K562 (cell line): ENCODE measurements at regions not wholly inside any gene's neighbourhood (a gene's known extent, or its start where the extent isn't known, plus 50 kb on each side); places are given as distances from the start of the nearest gene placed in this dataset.

Experiments
- ATAC-seq: fragments of 200-7000 bp; cut with Tn5 transposase; 3 replicates; pipeline ENCODE4 v1.9.1; 2020; ENCODE audit warnings: moderate library complexity
- BruUV-seq: library from RNA; stranded (reverse); fragments of 400-500 nt; replicated peaks from 2 replicates; lab custom pipeline; 2021; lab: Mats Ljungman, UMichigan
- CTCF ChIA-PET: fragments of 300-600 bp; formaldehyde crosslinking; extraction: SDS; loops from one replicate; lab custom pipeline; 2021; ENCODE audit warnings: low intra/inter-chr PET ratio; lab: Yijun Ruan, JAX
- POLR2A ChIA-PET: fragments of 300-600, 350-650 bp; sonication (Branson Sonifier 250); formaldehyde crosslinking; extraction: SDS; loops from one replicate; lab custom pipeline; 2021; ENCODE audit warnings: antibody characterized with exemption, inconsistent platforms; lab: Yijun Ruan, JAX
- DNase-seq, 4 experiments: peaks; one replicate each; pipeline versions ENCODE4 v3.0.0 to v3.0.0-alpha.2; 2011 to 2018; ENCODE audit warnings: low spot score in 3 of 4, mixed read lengths in 3 of 4; ENCODE audit errors: extremely low read depth in 1 of 4
- FAIRE-seq: peaks from 2 replicates; lab custom pipeline; 2011; peaks lifted over from hg19 to GRCh38; lab: Jason Lieb, UNC
- H2AFZ ChIP-seq: 2 replicates; pipeline ENCODE4 v1.6.0; 2011; ENCODE audit warnings: low read depth, low read length, control low read depth, inconsistent platforms
- H3K27ac ChIP-seq: fragments of 200-600 bp; 3 replicates; pipeline ENCODE4 v1.8.0; 2011; ENCODE audit warnings: low read depth, mild to moderate bottlenecking, control low read depth, inconsistent platforms, low read length, moderate library complexity, mixed read lengths; ENCODE audit errors: extremely low read depth
- H3K27me3 ChIP-seq, 2 experiments: fragments of 300-600 bp in 1 of 2; 2 replicates in 1 of 2; 3 replicates in 1 of 2; pipeline versions ENCODE4 v1.6.0 to v1.8.0; 2011; ENCODE audit warnings: inconsistent platforms in 2 of 2, low read length in 2 of 2, mild to moderate bottlenecking in 1 of 2, mixed read lengths in 1 of 2, moderate library complexity in 1 of 2; ENCODE audit not compliant: control insufficient read depth in 2 of 2, insufficient read depth in 2 of 2
- H3K36me3 ChIP-seq: fragments of 300-600 bp; 3 replicates; pipeline ENCODE4 v1.8.0; 2011; ENCODE audit warnings: mild to moderate bottlenecking, low read length, inconsistent platforms; ENCODE audit not compliant: control insufficient read depth, insufficient read depth
- H3K4me1 ChIP-seq, 2 experiments: fragments of 200-600 bp in 1 of 2; replicated peaks in 1 of 2; 2 replicates in 1 of 2; 3 replicates in 1 of 2; pipeline versions ENCODE4 v1.5.1 to v1.8.0; 2011; ENCODE audit warnings: inconsistent platforms in 2 of 2, low read length in 2 of 2, mild to moderate bottlenecking in 1 of 2, mixed read lengths in 1 of 2, moderate library complexity in 1 of 2; ENCODE audit not compliant: control insufficient read depth in 2 of 2, insufficient read depth in 2 of 2
- H3K4me2 ChIP-seq: 2 replicates; pipeline ENCODE4 v1.6.1; 2011; ENCODE audit warnings: low read length, control low read depth, inconsistent platforms, mixed read lengths; ENCODE audit not compliant: insufficient read depth
- H3K4me3 ChIP-seq: fragments of 200-600 bp; sonication (generic), shearing (Covaris generic); 2 replicates; pipeline ENCODE4 v1.5.1; 2016; ENCODE audit warnings: control low read depth, inconsistent platforms
- H3K79me2 ChIP-seq: fragments of 200-600 bp; 3 replicates; pipeline ENCODE4 v1.8.0; 2011; ENCODE audit warnings: low read length, inconsistent platforms; ENCODE audit not compliant: control insufficient read depth, insufficient read depth
- H3K9ac ChIP-seq, 2 experiments: 2 replicates each; pipeline versions ENCODE4 v1.6.0 to v1.6.1; 2011; ENCODE audit warnings: low read depth in 2 of 2, low read length in 2 of 2, control low read depth in 1 of 2, inconsistent platforms in 1 of 2, mild to moderate bottlenecking in 1 of 2, mixed read lengths in 1 of 2; ENCODE audit not compliant: insufficient read depth in 1 of 2
- H3K9me1 ChIP-seq: one replicate; pipeline ENCODE4 v1.6.0; 2011; ENCODE audit warnings: inconsistent platforms, mild to moderate bottlenecking, low read length, moderate library complexity; ENCODE audit not compliant: control insufficient read depth, insufficient read depth
- H3K9me3 ChIP-seq: replicated peaks from 2 replicates; pipeline ENCODE4 v1.5.1; 2011; ENCODE audit warnings: low read depth, low read length, inconsistent platforms; ENCODE audit not compliant: control insufficient read depth, insufficient read depth
- H4K20me1 ChIP-seq: replicated peaks from 2 replicates; pipeline ENCODE4 v1.6.1; 2011; ENCODE audit warnings: low read length, inconsistent platforms, mixed read lengths; ENCODE audit not compliant: control insufficient read depth, insufficient read depth
- ADNP ChIP-seq: fragments of 200-800 bp; sonication (Bioruptor generic); IDR thresholded peaks from 2 replicates; pipeline ENCODE4 v1.6.1; 2016; ENCODE audit warnings: missing genetic modification characterization, missing compliant biosample characterization
- BCL6 ChIP-seq: fragments of 250-450 bp; sonication (Bioruptor Pico); IDR thresholded peaks from 2 replicates; pipeline ENCODE4 v1.4.0; 2020
- ESRRA ChIP-seq: fragments of 450-650 bp; IDR thresholded peaks from 2 replicates; pipeline ENCODE4 v1.6.1; 2014; ENCODE audit warnings: low read depth, mild to moderate bottlenecking, moderate library complexity, borderline replicate concordance
- GATA2 ChIP-seq: sonication (generic); formaldehyde crosslinking; IDR thresholded peaks from 2 replicates; pipeline ENCODE4 v1.4.0; 2020; ENCODE audit warnings: mild to moderate bottlenecking, missing genetic modification reagents
- GTF2A2 ChIP-seq: IDR thresholded peaks from 2 replicates; pipeline ENCODE4 v1.6.1; 2016; ENCODE audit warnings: mild to moderate bottlenecking, missing genetic modification characterization, missing compliant biosample characterization
- ILF3 ChIP-seq: fragments of 450-650 bp; IDR thresholded peaks from 2 replicates; pipeline ENCODE4 v1.6.1; 2018; ENCODE audit warnings: antibody characterized with exemption, mild to moderate bottlenecking, moderate library complexity, borderline replicate concordance
- KDM1A ChIP-seq, 2 experiments: fragments of 450-650 bp; IDR thresholded peaks; 2 replicates each; pipeline ENCODE4 v1.6.1; 2016; ENCODE audit warnings: mild to moderate bottlenecking in 2 of 2
- KDM2B ChIP-seq: fragments of 250-450 bp; sonication (Bioruptor Pico); IDR thresholded peaks from 2 replicates; pipeline ENCODE4 v1.8.0; 2021; ENCODE audit warnings: mild to moderate bottlenecking, moderate library complexity
- KDM5B ChIP-seq: fragments of 200-600 bp; sonication (generic); IDR thresholded peaks from 2 replicates; pipeline ENCODE4 v1.6.1; 2012; ENCODE audit warnings: low read depth, mild to moderate bottlenecking, moderate library complexity, low read length, control low read depth, inconsistent platforms; ENCODE audit not compliant: insufficient replicate concordance
- MEIS2 ChIP-seq: fragments of 450-650 bp; IDR thresholded peaks from 2 replicates; pipeline ENCODE4 v1.6.1; 2014; ENCODE audit warnings: mild to moderate bottlenecking; ENCODE audit not compliant: partially characterized antibody
- NFYB ChIP-seq: IDR thresholded peaks from 2 replicates; pipeline ENCODE4 v1.6.1; 2011; ENCODE audit warnings: mild to moderate bottlenecking, moderate library complexity; ENCODE audit not compliant: insufficient read length; ENCODE audit errors: extremely low read depth
- POLR3G ChIP-seq: IDR thresholded peaks from 2 replicates; pipeline ENCODE4 v1.6.1; 2011; ENCODE audit not compliant: insufficient read length, insufficient replicate concordance; ENCODE audit errors: extremely low read depth
- RBM25 ChIP-seq: fragments of 200-400 bp; formaldehyde crosslinking; IDR thresholded peaks from 2 replicates; pipeline ENCODE4 v1.6.1; 2018; ENCODE audit warnings: low read length, low read depth, moderate library complexity; ENCODE audit not compliant: severe bottlenecking
- SMAD2 ChIP-seq: fragments of 150-350 bp; IDR thresholded peaks from 2 replicates; pipeline ENCODE4 v1.6.1; 2014; ENCODE audit warnings: low read depth, mild to moderate bottlenecking, low read length
- SNIP1 ChIP-seq: fragments of 450-650 bp; IDR thresholded peaks from 2 replicates; pipeline ENCODE4 v1.7.1; 2017; ENCODE audit warnings: low read depth, mild to moderate bottlenecking
- SP1 ChIP-seq: sonication (generic); formaldehyde crosslinking; IDR thresholded peaks from 2 replicates; pipeline ENCODE4 v1.8.1; 2022; ENCODE audit warnings: mild to moderate bottlenecking, missing genetic modification reagents
- ZFP36 ChIP-seq: fragments of 150-350 bp; IDR thresholded peaks from 2 replicates; pipeline ENCODE4 v1.6.1; 2018; ENCODE audit warnings: low read length, low read depth; ENCODE audit not compliant: partially characterized antibody
- ZKSCAN1 ChIP-seq: fragments of 150-350 bp; IDR thresholded peaks from 2 replicates; pipeline ENCODE4 v1.6.1; 2016; ENCODE audit warnings: low read depth, low read length
- ZNF174 ChIP-seq: fragments of 250-450 bp; sonication (Bioruptor Pico); IDR thresholded peaks from 2 replicates; pipeline ENCODE4 v1.4.0; 2020; ENCODE audit warnings: mild to moderate bottlenecking
- ZNF445 ChIP-seq: fragments of 250-450 bp; sonication (Bioruptor Pico); IDR thresholded peaks from 2 replicates; pipeline ENCODE4 v1.4.0; 2020; ENCODE audit warnings: low read depth, mild to moderate bottlenecking, moderate library complexity
- ZNF57 ChIP-seq: fragments of 450-650 bp; formaldehyde crosslinking; IDR thresholded peaks from 2 replicates; pipeline ENCODE4 v1.4.0; 2020; ENCODE audit warnings: mild to moderate bottlenecking, moderate library complexity
- ZNF764 ChIP-seq: fragments of 250-450 bp; sonication (Bioruptor Pico); IDR thresholded peaks from 2 replicates; pipeline ENCODE4 v1.4.0; 2020; ENCODE audit warnings: low read depth, mild to moderate bottlenecking, moderate library complexity
- WGBS: fragments of 100-300 bp; shearing (Covaris generic); methylation state at CpG from one replicate; pipeline ENCODE4 v1.1.6; 2016; ENCODE audit warnings: low coverage, mixed read lengths; ENCODE audit not compliant: insufficient coverage; ENCODE audit errors: missing lambda C conversion rate; 5-methylcytosine and 5-hydroxymethylcytosine counted together
- in situ Hi-C: fragments of 300-500 bp; cut with MboI; formaldehyde crosslinking; loops from 4 replicates; pipeline ENCODE4 v1.15.0; 2018; ENCODE audit warnings: inconsistent platforms, mixed read lengths
- intact Hi-C: fragments of 100-400 bp; cut with micrococcal nuclease; formaldehyde crosslinking; loops from 2 replicates; pipeline ENCODE4 v1.14.2; 2022

GRCh38 chr9:113738496-113738892, 137.6 kb upstream of the ZNF618 start:
- in situ Hi-C loops = no loop called here
- CTCF ChIA-PET = no interaction called here
- peak; percentile 42 for ATAC-seq

GRCh38 chr9:113738893-113739604, 137.1 kb upstream of the ZNF618 start:
- ChIA-PET CTCF (no interaction called here), POLR2A (no interaction called here)
- H3K4me3 ChIP-seq = no peak overlapping the region
- H3K9ac ChIP-seq = no peak overlapping the region
- H3K4me2 ChIP-seq = no peak overlapping the region
- H3K4me1 ChIP-seq = no peaks in the 10 kb centered on the region
- H3K27ac ChIP-seq = no peak overlapping the region
- no peak overlapping the region for H2AFZ ChIP-seq
- in situ Hi-C loops (no loop called here), intact Hi-C loops (loop anchor here (5.0 to 10.0 kb wide), 5 partner anchors 68 to 553 kb away; partner anchors contain the start of genes AMBP and ZNF618)
- BruUV-seq = no TSS peak
- ATAC-seq (peak; percentile 36), FAIRE-seq (no peak)
- no peaks in the 10 kb centered on the region for H3K9me1 ChIP-seq
- no peaks in the 10 kb centered on the region for H4K20me1 ChIP-seq
- peaks cover 4 to 10% of the 10 kb centered on the region in 2 experiments; a peak in 4 of 5 replicates for H3K27me3 ChIP-seq
- H3K79me2 ChIP-seq = no peaks in the 10 kb centered on the region
- WGBS = under 1% methylated on average over 6 of the region's 6 CpGs
- no peaks in the 10 kb centered on the region for H3K36me3 ChIP-seq
- no peaks in the 10 kb centered on the region for H3K9me3 ChIP-seq
- TF ChIP-seq RBM25 (peak; percentile 69), ZKSCAN1 (peak; percentile 93), ZFP36 (peak; percentile 38), ADNP (tag) (peak; percentile 38; the same call in 1 of the 2 replicates), ZNF57 (no peak), POLR3G (no peak), KDM1A (IDR thresholded peaks at IDR 0.05) (no peak), ESRRA (peak; percentile 49; the same call in 1 of the 2 replicates)
- TF ChIP-seq, all 486 proteins: peak for 5
- DNase-seq = no peak

More at GRCh38 chr9:113738496-113738892, 137.6 kb upstream of the ZNF618 start:
- Histone ChIP-seq H3K36me3 (no peaks in the 10 kb centered on the region), H2AFZ (no peak overlapping the region)
- no peak for FAIRE-seq
- TF ChIP-seq KDM5B = no peak
- no peak for TF ChIP-seq BCL6 (CRISPR knock-in tag)
- TF ChIP-seq MEIS2 = no peak
- TF ChIP-seq ZNF174 (CRISPR knock-in tag) = no peak
- TF ChIP-seq SP1 = no peak
- no peak for TF ChIP-seq NFYB
- no peak for TF ChIP-seq GTF2A2 (tag)
- no peak for TF ChIP-seq ZNF764
- no peak for TF ChIP-seq ZNF445 (CRISPR knock-in tag)
- no peak for TF ChIP-seq SNIP1
- no peak for TF ChIP-seq GATA2 (CRISPR knock-in tag)
- no peak for TF ChIP-seq ILF3
- no peak for TF ChIP-seq KDM2B (CRISPR knock-in tag)
- no peak for TF ChIP-seq SMAD2
- TF ChIP-seq, all 486 proteins: peak for 0
- no peak overlapping the region for H3K9ac ChIP-seq
- H3K27ac ChIP-seq = no peak overlapping the region
- H4K20me1 ChIP-seq = no peaks in the 10 kb centered on the region
- BruUV-seq = no TSS peak
- H3K27me3 ChIP-seq = peaks cover 4 to 8% of the 10 kb centered on the region in 2 experiments; a peak in 4 of 5 replicates
- intact Hi-C loops = loop anchor here (5.0 to 10.0 kb wide), 5 partner anchors 69 to 554 kb away; partner anchors contain the start of genes AMBP and ZNF618
- POLR2A ChIA-PET = no interaction called here
- H3K4me3 ChIP-seq = no peak overlapping the region
- DNase-seq = no peak
- H3K79me2 ChIP-seq = no peaks in the 10 kb centered on the region
- 5% methylated on average over 9 of the region's 9 CpGs for whole genome bisulfite sequencing
- no peak overlapping the region for H3K4me2 ChIP-seq
- no peaks in the 10 kb centered on the region for H3K9me3 ChIP-seq
- H3K4me1 ChIP-seq = no peaks in the 10 kb centered on the region
- H3K9me1 ChIP-seq = no peaks in the 10 kb centered on the region
